ENCODE measurements at regions not wholly inside any gene's neighbourhood (a gene's known extent, or its start where the extent isn't known, plus 50 kb on each side); places are given as distances from the start of the nearest gene placed in this dataset.
"Not testable (repeated sequence)": the region's sequence is repeated elsewhere in the genome, so short reads cannot be mapped to it uniquely, and the experiment has no call there.

GRCh38 chr15:77868048-77868629 is 209.4 kb downstream of the TBC1D2B start:
- intact Hi-C loops (cut with DNase I); DNase-seq: not testable (repeated sequence)

- intact Hi-C loops (cut with DNase I), result no loop called here
- DNase-seq, result no peak
These were observed 210.1 kb downstream of the TBC1D2B start for GRCh38 chr15:77867266-77868047.

- DNase-seq, result peak in 2 of 42 donors; percentile 7 to 13
- intact Hi-C loops (cut with DNase I), result no loop called here
These were observed 210.8 kb downstream of the TBC1D2B start for GRCh38 chr15:77866596-77867125.

- peak in 2 of 42 donors; percentile 5 to 19 for DNase-seq
- intact Hi-C loops (cut with DNase I), result no loop called here
These were observed 211.3 kb downstream of the TBC1D2B start for GRCh38 chr15:77866186-77866585.

- intact Hi-C loops (cut with DNase I), result no loop called here
- DNase-seq, result peak in 1 of 42 donors; percentile 25
These were observed 211.8 kb downstream of the TBC1D2B start for GRCh38 chr15:77865701-77866100.

- peak in 2 of 42 donors; percentile 3 to 16 for DNase-seq
- intact Hi-C loops (cut with DNase I), result no loop called here
These were observed 212.4 kb downstream of the TBC1D2B start for GRCh38 chr15:77865106-77865610.

GRCh38 chr15:77864211-77865105 is 213.1 kb downstream of the TBC1D2B start:
- intact Hi-C loops (cut with DNase I), result no loop called here
- peak in 2 of 42 donors; percentile 7 to 29 for DNase-seq

- intact Hi-C loops (cut with DNase I), result no loop called here
- peak in 3 of 42 donors; percentile 3 to 7 (median 6) for DNase-seq
These were observed 213.9 kb downstream of the TBC1D2B start for GRCh38 chr15:77863491-77864105.

GRCh38 chr15:77862651-77863104 is 214.8 kb downstream of the TBC1D2B start:
- intact Hi-C loops (cut with DNase I), result no loop called here
- DNase-seq, result peak in 1 of 42 donors; percentile 8

- intact Hi-C loops (cut with DNase I), result not testable (repeated sequence)
- DNase-seq, result peak in 1 of 42 donors; percentile 3
These were observed 215.4 kb downstream of the TBC1D2B start for GRCh38 chr15:77861997-77862635.

- peak in 1 of 42 donors; percentile 5 for DNase-seq
- intact Hi-C loops (cut with DNase I), result no loop called here
These were observed 217.3 kb downstream of the TBC1D2B start for GRCh38 chr15:77860071-77860691.

GRCh38 chr15:77859491-77860060 is 217.9 kb downstream of the TBC1D2B start:
- intact Hi-C loops (cut with DNase I), result no loop called here
- DNase-seq, result peak in 1 of 42 donors; percentile 8

GRCh38 chr15:77858792-77859490 is 218.6 kb downstream of the TBC1D2B start:
- intact Hi-C loops (cut with DNase I), result no loop called here
- peak in 2 of 42 donors; percentile 9 to 31 for DNase-seq

- DNase-seq, result peak in 1 of 42 donors; percentile 1
- intact Hi-C loops (cut with DNase I), result no loop called here
These were observed 220.1 kb downstream of the TBC1D2B start for GRCh38 chr15:77857419-77857818.

- intact Hi-C loops (cut with DNase I), result no loop called here
- peak in 1 of 42 donors; percentile 3 for DNase-seq
These were observed 220.7 kb downstream of the TBC1D2B start for GRCh38 chr15:77856705-77857346.

- peak in 1 of 42 donors; percentile 3 for DNase-seq
- intact Hi-C loops (cut with DNase I), result no loop called here
These were observed 221.6 kb downstream of the TBC1D2B start for GRCh38 chr15:77855871-77856270.

Data from head of caudate nucleus (tissue), 42 donors.